ENCODE measurements at regions not wholly inside any gene's neighbourhood (a gene's known extent, or its start where the extent isn't known, plus 50 kb on each side); places are given as distances from the start of the nearest gene placed in this dataset.

- FAIRE-seq: no peak
- DNase-seq (ENCODE audit: low read depth in 1 of 2, low spot score in 1 of 2): no peak
- WGBS (ENCODE audit: missing lambda C conversion rate): 3% methylated on average over 4 of the region's 4 CpGs
- Histone ChIP-seq H3K4me1 (no peaks in the 10 kb centered on the region), H3K4me3 (no peak overlapping the region), H3K27ac (no peak overlapping the region), H3K9me3 (no peaks in the 10 kb centered on the region; the same call in 2 of the 3 replicates), H3K4me2 (no peak overlapping the region)
- POLR2A ChIA-PET: no interaction called here
- no peak for ATAC-seq
- no peak for TF ChIP-seq RFX5 (IDR thresholded peaks at IDR 0.05)
- no peak for TF ChIP-seq EHMT2 (IDR thresholded peaks at IDR 0.05; ENCODE audit: low read depth)
- no peak for TF ChIP-seq FOSB (CRISPR knock-in tag; IDR thresholded peaks at IDR 0.05)
- TF ChIP-seq CBX8 (IDR thresholded peaks at IDR 0.05): no peak
- CTCF ChIA-PET: no interaction called here
Observed at GRCh38 chr2:116095636-116096035, 1653.2 kb downstream of the DPP10 start.

- Histone ChIP-seq H3K4me3 (no peak overlapping the region), H3K9me3 (no peaks in the 10 kb centered on the region; the same call in 2 of the 3 replicates), H3K4me2 (no peak overlapping the region), H3K4me1 (no peaks in the 10 kb centered on the region), H3K27ac (no peak overlapping the region)
- WGBS (ENCODE audit: missing lambda C conversion rate): 5% methylated on average over 5 of the region's 5 CpGs
- DNase-seq (ENCODE audit: low read depth in 1 of 2, low spot score in 1 of 2) (no peak), ATAC-seq (no peak), FAIRE-seq (no peak)
- TF ChIP-seq EHF (CRISPR knock-in tag; IDR thresholded peaks at IDR 0.05) (no peak), POLR2AphosphoS2 (conservative IDR thresholded peaks at IDR 0.05; ENCODE audit: low read length) (no peak), ZNF302 (CRISPR knock-in tag; IDR thresholded peaks at IDR 0.05) (no peak), ZSCAN20 (CRISPR knock-in tag; IDR thresholded peaks at IDR 0.05) (no peak), HOXB5 (CRISPR knock-in tag; IDR thresholded peaks at IDR 0.05) (no peak), NR3C1 (IDR thresholded peaks at IDR 0.05) (no peak), FOSB (CRISPR knock-in tag; IDR thresholded peaks at IDR 0.05) (no peak), REST (IDR thresholded peaks at IDR 0.05) (no peak), E2F6 (IDR thresholded peaks at IDR 0.05; ENCODE audit: borderline replicate concordance, low read depth) (no peak), CTCF (IDR thresholded peaks at IDR 0.05) (no peak), EP300 (IDR thresholded peaks at IDR 0.05) (no peak), KDM1A (IDR thresholded peaks at IDR 0.05; ENCODE audit: low read depth) (no peak), RCOR1 (IDR thresholded peaks at IDR 0.05; ENCODE audit: low read depth, low read length) (no peak), CHD2 (IDR thresholded peaks at IDR 0.05; ENCODE audit: low read length, partially characterized antibody) (no peak), HDAC2 (IDR thresholded peaks at IDR 0.05) (no peak), ATOH8 (CRISPR knock-in tag; IDR thresholded peaks at IDR 0.05; ENCODE audit: low read depth) (no peak), KDM5A (IDR thresholded peaks at IDR 0.05) (no peak), MAZ (IDR thresholded peaks at IDR 0.05; ENCODE audit: borderline replicate concordance, low read depth, low read length) (no peak), POLR2A (IDR thresholded peaks at IDR 0.05; ENCODE audit: low read length) (no peak), EHMT2 (IDR thresholded peaks at IDR 0.05; ENCODE audit: low read depth) (no peak)
- POLR2A ChIA-PET: no interaction called here
- CTCF ChIA-PET: no interaction called here
Observed at GRCh38 chr2:116098049-116098448, 1655.6 kb downstream of the DPP10 start.

Data from A549 (cell line).